ENCODE measurements at regions not wholly inside any gene's neighbourhood (a gene's known extent, or its start where the extent isn't known, plus 50 kb on each side); places are given as distances from the start of the nearest gene placed in this dataset.

DNA sequence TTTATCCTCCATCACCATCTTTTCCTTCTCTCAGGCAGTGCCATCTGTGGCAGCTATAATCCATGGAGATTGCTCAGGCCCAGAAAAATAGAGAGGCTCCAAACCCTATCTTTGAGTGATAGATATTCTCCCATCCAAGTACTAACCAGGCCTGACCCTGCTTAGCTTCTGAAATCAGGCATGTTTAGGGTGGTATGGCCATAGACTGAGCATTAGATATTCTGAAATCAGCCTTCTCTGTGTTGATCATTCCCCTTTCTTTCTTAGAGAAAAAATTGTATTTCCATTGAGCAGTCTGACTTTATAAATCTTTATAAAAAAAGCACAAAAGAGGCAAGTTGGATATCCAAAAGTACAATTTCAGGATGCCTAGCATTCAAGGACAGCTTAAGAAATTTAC lies 131.5 kb upstream of the ACVR2A start:
- ChIA-PET POLR2A (no interaction called here), CTCF (no interaction called here)
- Histone ChIP-seq H3K9me3 (ENCODE audit: control extremely low read depth in 1 of 5, control insufficient read depth in 4 of 5, insufficient read depth in 2 of 5, low read depth in 1 of 5, low read length in 4 of 5) (peaks cover 0 to 2% (median 0%) of the 10 kb centered on the region in 5 experiments), H3K27ac (ENCODE audit: insufficient read depth in 1 of 2, low read depth in 1 of 2, low read length in 2 of 2, poor library complexity in 1 of 2, severe bottlenecking in 2 of 2) (no peak overlapping the region), H3K27me3 (replicated peaks in 2 of 5; ENCODE audit: control insufficient read depth in 4 of 5, insufficient read depth in 5 of 5, low read length in 4 of 5) (no peaks in the 10 kb centered on the region), H3K36me3 (ENCODE audit: control insufficient read depth in 4 of 4, insufficient read depth in 4 of 4, low read length in 3 of 4) (no peaks in the 10 kb centered on the region), H3K4me1 (ENCODE audit: control extremely low read depth in 1 of 4, control insufficient read depth in 4 of 4, insufficient read depth in 4 of 4, low read length in 3 of 4) (no peaks in the 10 kb centered on the region), H3K4me3 (ENCODE audit: control insufficient read depth in 1 of 7, extremely low read depth in 1 of 7, insufficient read depth in 4 of 7, low read depth in 2 of 7, low read length in 6 of 7) (no peak overlapping the region)
- DNase-seq: no peak

DNA sequence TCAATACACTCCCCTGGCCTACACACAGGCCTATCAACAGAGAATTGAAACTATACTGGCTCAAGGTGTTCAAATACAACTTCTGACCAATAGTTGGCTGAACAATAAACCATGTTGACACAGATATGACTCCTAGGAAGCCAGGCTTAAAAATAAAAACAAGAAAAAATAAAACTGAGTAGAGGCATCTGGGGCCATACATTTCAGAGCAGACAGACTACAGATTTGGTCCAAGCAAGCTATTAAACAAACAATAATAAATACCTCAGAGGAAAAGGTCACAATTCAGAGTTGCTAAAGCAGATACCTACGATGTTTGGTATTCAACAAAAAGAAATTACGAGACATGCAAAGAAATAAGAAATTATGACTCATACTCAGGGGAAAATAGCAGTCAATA lies 132.8 kb upstream of the ACVR2A start:
- ChIA-PET POLR2A (no interaction called here), CTCF (no interaction called here)
- Histone ChIP-seq H3K27ac (ENCODE audit: insufficient read depth in 1 of 2, low read depth in 1 of 2, low read length in 2 of 2, poor library complexity in 1 of 2, severe bottlenecking in 2 of 2) (no peak overlapping the region), H3K36me3 (ENCODE audit: control insufficient read depth in 4 of 4, insufficient read depth in 4 of 4, low read length in 3 of 4) (no peaks in the 10 kb centered on the region), H3K4me3 (ENCODE audit: control insufficient read depth in 1 of 7, extremely low read depth in 1 of 7, insufficient read depth in 4 of 7, low read depth in 2 of 7, low read length in 6 of 7) (no peak overlapping the region), H3K27me3 (replicated peaks in 2 of 5; ENCODE audit: control insufficient read depth in 4 of 5, insufficient read depth in 5 of 5, low read length in 4 of 5) (no peaks in the 10 kb centered on the region), H3K9me3 (ENCODE audit: control extremely low read depth in 1 of 5, control insufficient read depth in 4 of 5, insufficient read depth in 2 of 5, low read depth in 1 of 5, low read length in 4 of 5) (peaks cover 0 to 2% (median 0%) of the 10 kb centered on the region in 5 experiments), H3K4me1 (ENCODE audit: control extremely low read depth in 1 of 4, control insufficient read depth in 4 of 4, insufficient read depth in 4 of 4, low read length in 3 of 4) (no peaks in the 10 kb centered on the region)
- 100% methylated on average over 2 of the region's 2 CpGs for WGBS (ENCODE audit: insufficient coverage)
- no peak for DNase-seq

DNA sequence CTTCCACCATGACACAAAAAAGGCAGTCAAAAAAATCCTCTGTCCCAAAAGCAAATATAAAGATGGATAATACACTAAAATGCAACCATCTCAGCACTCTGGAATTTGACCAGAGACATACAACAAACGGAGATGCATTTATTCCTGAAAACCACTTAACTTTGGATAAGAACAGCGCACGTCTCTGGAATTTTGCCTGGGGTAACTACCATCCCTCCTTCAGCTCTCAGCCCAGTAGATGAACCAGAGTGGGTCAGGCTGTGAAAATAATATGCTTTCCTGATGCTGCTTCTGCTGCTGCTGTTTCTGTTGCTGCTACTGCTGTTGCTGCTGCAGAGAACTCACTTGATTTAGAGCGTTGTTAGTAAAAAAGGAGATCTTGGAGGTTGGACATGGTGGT lies 133.8 kb upstream of the ACVR2A start:
- no peaks in the 10 kb centered on the region for H3K4me1 ChIP-seq (ENCODE audit: control extremely low read depth in 1 of 4, control insufficient read depth in 4 of 4, insufficient read depth in 4 of 4, low read length in 3 of 4)
- H3K4me3 ChIP-seq (ENCODE audit: control insufficient read depth in 1 of 7, extremely low read depth in 1 of 7, insufficient read depth in 4 of 7, low read depth in 2 of 7, low read length in 6 of 7): no peak overlapping the region
- DNase-seq: no peak
- H3K27me3 ChIP-seq (replicated peaks in 2 of 5; ENCODE audit: control insufficient read depth in 4 of 5, insufficient read depth in 5 of 5, low read length in 4 of 5): no peaks in the 10 kb centered on the region
- WGBS (ENCODE audit: insufficient coverage): 100% methylated on average over 3 of the region's 4 CpGs
- no peaks in the 10 kb centered on the region for H3K36me3 ChIP-seq (ENCODE audit: control insufficient read depth in 4 of 4, insufficient read depth in 4 of 4, low read length in 3 of 4)
- POLR2A ChIA-PET: interaction anchor here (0.7 kb wide), 1 partner anchor 15 kb away, joined by 3 read pairs; no protein-coding TSS in a partner anchor
- peaks cover 0 to 2% (median 0%) of the 10 kb centered on the region in 5 experiments for H3K9me3 ChIP-seq (ENCODE audit: control extremely low read depth in 1 of 5, control insufficient read depth in 4 of 5, insufficient read depth in 2 of 5, low read depth in 1 of 5, low read length in 4 of 5)
- no peak overlapping the region for H3K27ac ChIP-seq (ENCODE audit: insufficient read depth in 1 of 2, low read depth in 1 of 2, low read length in 2 of 2, poor library complexity in 1 of 2, severe bottlenecking in 2 of 2)
- CTCF ChIA-PET: no interaction called here

DNA sequence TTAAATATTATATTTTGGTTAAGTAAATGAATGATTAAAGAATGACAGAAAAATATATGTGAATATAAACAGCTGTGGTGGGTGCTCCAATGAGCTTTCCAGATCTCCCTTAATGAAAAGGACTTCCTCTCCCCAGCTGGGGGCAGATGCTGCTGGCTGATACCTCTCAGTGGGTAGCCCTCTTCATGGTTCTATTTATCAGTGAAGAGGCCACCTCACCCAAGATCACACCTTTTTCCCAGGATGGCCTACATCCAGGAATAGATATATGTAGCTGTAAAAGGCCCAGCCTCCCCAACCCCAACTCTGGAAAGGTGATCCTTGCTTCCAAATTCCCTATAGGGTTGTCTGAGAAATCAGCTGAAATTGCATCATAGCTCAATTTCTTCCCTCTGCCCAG lies 135.2 kb upstream of the ACVR2A start:
- Histone ChIP-seq H3K27me3 (replicated peaks in 2 of 5; ENCODE audit: control insufficient read depth in 4 of 5, insufficient read depth in 5 of 5, low read length in 4 of 5) (no peaks in the 10 kb centered on the region), H3K27ac (ENCODE audit: insufficient read depth in 1 of 2, low read depth in 1 of 2, low read length in 2 of 2, poor library complexity in 1 of 2, severe bottlenecking in 2 of 2) (no peak overlapping the region), H3K4me1 (ENCODE audit: control extremely low read depth in 1 of 4, control insufficient read depth in 4 of 4, insufficient read depth in 4 of 4, low read length in 3 of 4) (no peaks in the 10 kb centered on the region), H3K4me3 (ENCODE audit: control insufficient read depth in 1 of 7, extremely low read depth in 1 of 7, insufficient read depth in 4 of 7, low read depth in 2 of 7, low read length in 6 of 7) (no peak overlapping the region), H3K36me3 (ENCODE audit: control insufficient read depth in 4 of 4, insufficient read depth in 4 of 4, low read length in 3 of 4) (no peaks in the 10 kb centered on the region), H3K9me3 (ENCODE audit: control extremely low read depth in 1 of 5, control insufficient read depth in 4 of 5, insufficient read depth in 2 of 5, low read depth in 1 of 5, low read length in 4 of 5) (peaks cover 0 to 2% (median 0%) of the 10 kb centered on the region in 5 experiments)
- ChIA-PET POLR2A (no interaction called here), CTCF (no interaction called here)
- DNase-seq: no peak

GRCh38 chr2:147703171-147703570 lies 141.7 kb upstream of the ACVR2A start:
- WGBS (ENCODE audit: insufficient coverage): 100% methylated on average over 2 of the region's 3 CpGs
- ChIA-PET CTCF (no interaction called here), POLR2A (no interaction called here)
- DNase-seq: no peak
- H3K4me1 ChIP-seq (ENCODE audit: control extremely low read depth in 1 of 4, control insufficient read depth in 4 of 4, insufficient read depth in 4 of 4, low read length in 3 of 4): no peaks in the 10 kb centered on the region
- H3K27me3 ChIP-seq (replicated peaks in 2 of 5; ENCODE audit: control insufficient read depth in 4 of 5, insufficient read depth in 5 of 5, low read length in 4 of 5): no peaks in the 10 kb centered on the region
- no peak overlapping the region for H3K4me3 ChIP-seq (ENCODE audit: control insufficient read depth in 1 of 7, extremely low read depth in 1 of 7, insufficient read depth in 4 of 7, low read depth in 2 of 7, low read length in 6 of 7)
- no peak overlapping the region for H3K27ac ChIP-seq (ENCODE audit: insufficient read depth in 1 of 2, low read depth in 1 of 2, low read length in 2 of 2, poor library complexity in 1 of 2, severe bottlenecking in 2 of 2)
- no peaks in the 10 kb centered on the region for H3K36me3 ChIP-seq (ENCODE audit: control insufficient read depth in 4 of 4, insufficient read depth in 4 of 4, low read length in 3 of 4)
- H3K9me3 ChIP-seq (ENCODE audit: control extremely low read depth in 1 of 5, control insufficient read depth in 4 of 5, insufficient read depth in 2 of 5, low read depth in 1 of 5, low read length in 4 of 5): no peaks in the 10 kb centered on the region

DNA sequence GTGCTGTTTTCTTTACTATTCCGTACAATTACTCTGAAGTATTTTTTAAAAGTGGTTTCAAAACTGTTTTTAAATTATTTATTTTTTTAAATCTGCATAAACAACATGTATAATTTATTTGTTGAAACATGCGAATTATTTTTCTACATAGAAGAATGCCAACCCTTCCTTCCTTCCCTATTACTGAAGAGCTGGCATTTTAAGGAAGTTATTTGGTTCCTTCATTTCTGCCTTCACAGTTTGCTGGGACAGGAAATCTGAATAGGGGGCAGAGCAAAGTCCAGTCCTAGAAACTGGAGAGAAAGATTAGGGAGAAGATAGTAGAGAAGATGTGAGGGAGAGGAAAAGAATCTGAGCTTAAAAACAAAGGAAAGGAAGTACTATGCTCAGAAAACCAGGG lies 146.7 kb upstream of the ACVR2A start:
- no CpG with 5 or more reads among the region's 2 CpGs for WGBS (ENCODE audit: insufficient coverage)
- Histone ChIP-seq H3K27ac (ENCODE audit: insufficient read depth in 1 of 2, low read depth in 1 of 2, low read length in 2 of 2, poor library complexity in 1 of 2, severe bottlenecking in 2 of 2) (no peak overlapping the region), H3K4me1 (ENCODE audit: control extremely low read depth in 1 of 4, control insufficient read depth in 4 of 4, insufficient read depth in 4 of 4, low read length in 3 of 4) (no peaks in the 10 kb centered on the region), H3K4me3 (ENCODE audit: control insufficient read depth in 1 of 7, extremely low read depth in 1 of 7, insufficient read depth in 4 of 7, low read depth in 2 of 7, low read length in 6 of 7) (no peak overlapping the region), H3K9me3 (ENCODE audit: control extremely low read depth in 1 of 5, control insufficient read depth in 4 of 5, insufficient read depth in 2 of 5, low read depth in 1 of 5, low read length in 4 of 5) (no peaks in the 10 kb centered on the region), H3K27me3 (replicated peaks in 2 of 5; ENCODE audit: control insufficient read depth in 4 of 5, insufficient read depth in 5 of 5, low read length in 4 of 5) (no peaks in the 10 kb centered on the region), H3K36me3 (ENCODE audit: control insufficient read depth in 4 of 4, insufficient read depth in 4 of 4, low read length in 3 of 4) (no peaks in the 10 kb centered on the region)
- DNase-seq: no peak
- POLR2A ChIA-PET: interaction anchor here (0.7 kb wide), 1 partner anchor 1179 kb away, joined by 3 read pairs; no protein-coding TSS in a partner anchor
- CTCF ChIA-PET: interaction anchor here (1.3 kb wide), 1 partner anchor 10 kb away, joined by 3 read pairs; no protein-coding TSS in a partner anchor

- ChIA-PET CTCF (interaction anchor here (1.7 kb wide), 1 partner anchor 100 kb away, joined by 4 read pairs; no protein-coding TSS in a partner anchor), POLR2A (no interaction called here)
- Histone ChIP-seq H3K27ac (ENCODE audit: insufficient read depth in 1 of 2, low read depth in 1 of 2, low read length in 2 of 2, poor library complexity in 1 of 2, severe bottlenecking in 2 of 2) (no peak overlapping the region), H3K4me3 (ENCODE audit: control insufficient read depth in 1 of 7, extremely low read depth in 1 of 7, insufficient read depth in 4 of 7, low read depth in 2 of 7, low read length in 6 of 7) (no peak overlapping the region), H3K27me3 (replicated peaks in 2 of 5; ENCODE audit: control insufficient read depth in 4 of 5, insufficient read depth in 5 of 5, low read length in 4 of 5) (no peaks in the 10 kb centered on the region), H3K4me1 (ENCODE audit: control extremely low read depth in 1 of 4, control insufficient read depth in 4 of 4, insufficient read depth in 4 of 4, low read length in 3 of 4) (no peaks in the 10 kb centered on the region), H3K36me3 (ENCODE audit: control insufficient read depth in 4 of 4, insufficient read depth in 4 of 4, low read length in 3 of 4) (no peaks in the 10 kb centered on the region), H3K9me3 (ENCODE audit: control extremely low read depth in 1 of 5, control insufficient read depth in 4 of 5, insufficient read depth in 2 of 5, low read depth in 1 of 5, low read length in 4 of 5) (no peaks in the 10 kb centered on the region)
- WGBS (ENCODE audit: insufficient coverage): no CpG with 5 or more reads among the region's 2 CpGs
- no peak for DNase-seq
Measured at GRCh38 chr2:147696426-147696825, 148.4 kb upstream of the ACVR2A start.

Measured in common myeloid progenitor, CD34-positive (primary cell).